K562 (cell line): ENCODE measurements at regions not wholly inside any gene's neighbourhood (a gene's known extent, or its start where the extent isn't known, plus 50 kb on each side); places are given as distances from the start of the nearest gene placed in this dataset.

Experiments
- ATAC-seq: fragments of 200-7000 bp; cut with Tn5 transposase; 3 replicates; pipeline ENCODE4 v1.9.1; 2020; ENCODE audit warnings: moderate library complexity
- BruUV-seq: library from RNA; stranded (reverse); fragments of 400-500 nt; replicated peaks from 2 replicates; lab custom pipeline; 2021; lab: Mats Ljungman, UMichigan
- CTCF ChIA-PET: fragments of 300-600 bp; formaldehyde crosslinking; extraction: SDS; loops from one replicate; lab custom pipeline; 2021; ENCODE audit warnings: low intra/inter-chr PET ratio; lab: Yijun Ruan, JAX
- POLR2A ChIA-PET: fragments of 300-600, 350-650 bp; sonication (Branson Sonifier 250); formaldehyde crosslinking; extraction: SDS; loops from one replicate; lab custom pipeline; 2021; ENCODE audit warnings: antibody characterized with exemption, inconsistent platforms; lab: Yijun Ruan, JAX
- DNase-seq, 4 experiments: peaks; one replicate each; pipeline versions ENCODE4 v3.0.0 to v3.0.0-alpha.2; 2011 to 2018; ENCODE audit warnings: low spot score in 3 of 4, mixed read lengths in 3 of 4; ENCODE audit errors: extremely low read depth in 1 of 4
- FAIRE-seq: peaks from 2 replicates; lab custom pipeline; 2011; peaks lifted over from hg19 to GRCh38; lab: Jason Lieb, UNC
- H2AFZ ChIP-seq: 2 replicates; pipeline ENCODE4 v1.6.0; 2011; ENCODE audit warnings: low read depth, low read length, control low read depth, inconsistent platforms
- H3K27ac ChIP-seq: fragments of 200-600 bp; 3 replicates; pipeline ENCODE4 v1.8.0; 2011; ENCODE audit warnings: low read depth, mild to moderate bottlenecking, control low read depth, inconsistent platforms, low read length, moderate library complexity, mixed read lengths; ENCODE audit errors: extremely low read depth
- H3K27me3 ChIP-seq, 2 experiments: fragments of 300-600 bp in 1 of 2; 2 replicates in 1 of 2; 3 replicates in 1 of 2; pipeline versions ENCODE4 v1.6.0 to v1.8.0; 2011; ENCODE audit warnings: inconsistent platforms in 2 of 2, low read length in 2 of 2, mild to moderate bottlenecking in 1 of 2, mixed read lengths in 1 of 2, moderate library complexity in 1 of 2; ENCODE audit not compliant: control insufficient read depth in 2 of 2, insufficient read depth in 2 of 2
- H3K36me3 ChIP-seq: fragments of 300-600 bp; 3 replicates; pipeline ENCODE4 v1.8.0; 2011; ENCODE audit warnings: mild to moderate bottlenecking, low read length, inconsistent platforms; ENCODE audit not compliant: control insufficient read depth, insufficient read depth
- H3K4me1 ChIP-seq, 2 experiments: fragments of 200-600 bp in 1 of 2; replicated peaks in 1 of 2; 2 replicates in 1 of 2; 3 replicates in 1 of 2; pipeline versions ENCODE4 v1.5.1 to v1.8.0; 2011; ENCODE audit warnings: inconsistent platforms in 2 of 2, low read length in 2 of 2, mild to moderate bottlenecking in 1 of 2, mixed read lengths in 1 of 2, moderate library complexity in 1 of 2; ENCODE audit not compliant: control insufficient read depth in 2 of 2, insufficient read depth in 2 of 2
- H3K4me2 ChIP-seq: 2 replicates; pipeline ENCODE4 v1.6.1; 2011; ENCODE audit warnings: low read length, control low read depth, inconsistent platforms, mixed read lengths; ENCODE audit not compliant: insufficient read depth
- H3K4me3 ChIP-seq: fragments of 200-600 bp; sonication (generic), shearing (Covaris generic); 2 replicates; pipeline ENCODE4 v1.5.1; 2016; ENCODE audit warnings: control low read depth, inconsistent platforms
- H3K79me2 ChIP-seq: fragments of 200-600 bp; 3 replicates; pipeline ENCODE4 v1.8.0; 2011; ENCODE audit warnings: low read length, inconsistent platforms; ENCODE audit not compliant: control insufficient read depth, insufficient read depth
- H3K9ac ChIP-seq, 2 experiments: 2 replicates each; pipeline versions ENCODE4 v1.6.0 to v1.6.1; 2011; ENCODE audit warnings: low read depth in 2 of 2, low read length in 2 of 2, control low read depth in 1 of 2, inconsistent platforms in 1 of 2, mild to moderate bottlenecking in 1 of 2, mixed read lengths in 1 of 2; ENCODE audit not compliant: insufficient read depth in 1 of 2
- H3K9me1 ChIP-seq: one replicate; pipeline ENCODE4 v1.6.0; 2011; ENCODE audit warnings: inconsistent platforms, mild to moderate bottlenecking, low read length, moderate library complexity; ENCODE audit not compliant: control insufficient read depth, insufficient read depth
- H3K9me3 ChIP-seq: replicated peaks from 2 replicates; pipeline ENCODE4 v1.5.1; 2011; ENCODE audit warnings: low read depth, low read length, inconsistent platforms; ENCODE audit not compliant: control insufficient read depth, insufficient read depth
- H4K20me1 ChIP-seq: replicated peaks from 2 replicates; pipeline ENCODE4 v1.6.1; 2011; ENCODE audit warnings: low read length, inconsistent platforms, mixed read lengths; ENCODE audit not compliant: control insufficient read depth, insufficient read depth
- BDP1 ChIP-seq: IDR thresholded peaks from 3 replicates; pipeline ENCODE4 v1.6.1; 2011; ENCODE audit not compliant: insufficient read length, insufficient read depth
- BRF2 ChIP-seq: IDR thresholded peaks from 3 replicates; pipeline ENCODE4 v1.6.1; 2011; ENCODE audit warnings: borderline replicate concordance, mild to moderate bottlenecking; ENCODE audit not compliant: insufficient read length, insufficient read depth
- CBX3 ChIP-seq, 2 experiments: IDR thresholded peaks; 1 replicate in 1 of 2; 2 replicates in 1 of 2; pipeline ENCODE4 v1.6.1; 2012; ENCODE audit warnings: inconsistent platforms in 2 of 2, low read length in 2 of 2, borderline replicate concordance in 1 of 2, control low read depth in 1 of 2
- FOXM1 ChIP-seq, 2 experiments: fragments of 450-650 bp in 1 of 2; sonication (generic) in 1 of 2; formaldehyde crosslinking in 1 of 2; IDR thresholded peaks; 2 replicates each; pipeline versions ENCODE4 v1.6.1 to v1.9.0; 2017 to 2022; ENCODE audit warnings: low read depth in 2 of 2, mild to moderate bottlenecking in 2 of 2, missing genetic modification reagents in 1 of 2, moderate library complexity in 1 of 2
- HMBOX1 ChIP-seq: sonication (generic); IDR thresholded peaks from 2 replicates; pipeline ENCODE4 v1.6.1; 2016
- KDM4B ChIP-seq, 2 experiments: fragments of 450-650 bp in 1 of 2; sonication (generic) in 1 of 2; IDR thresholded peaks; 2 replicates each; pipeline ENCODE4 v1.6.1; 2016 to 2017; ENCODE audit warnings: borderline replicate concordance in 2 of 2, antibody characterized with exemption in 1 of 2, low read depth in 1 of 2, mild to moderate bottlenecking in 1 of 2
- MCM2 ChIP-seq: fragments of 450-650 bp; IDR thresholded peaks from 2 replicates; pipeline ENCODE4 v1.6.1; 2017; ENCODE audit warnings: low read depth, mild to moderate bottlenecking
- MTA1 ChIP-seq: fragments of 450-650 bp; IDR thresholded peaks from 2 replicates; pipeline ENCODE4 v1.6.1; 2017; ENCODE audit warnings: borderline replicate concordance
- NCOR1 ChIP-seq: fragments of 450-650 bp; IDR thresholded peaks from 2 replicates; pipeline ENCODE4 v1.6.1; 2016; ENCODE audit warnings: mild to moderate bottlenecking, moderate library complexity
- PKNOX1 ChIP-seq: fragments of 450-650 bp; IDR thresholded peaks from 2 replicates; pipeline ENCODE4 v1.6.1; 2016
- POLR2AphosphoS2 ChIP-seq: IDR thresholded peaks from 2 replicates; pipeline ENCODE4 v1.6.1; 2012; ENCODE audit warnings: low read length, improper control_type of control experiment
- RBM15 ChIP-seq: fragments of 200-400 bp; formaldehyde crosslinking; IDR thresholded peaks from 2 replicates; pipeline ENCODE4 v1.6.1; 2018; ENCODE audit warnings: mild to moderate bottlenecking, low read length, moderate library complexity; ENCODE audit not compliant: insufficient read depth
- SP2 ChIP-seq: IDR thresholded peaks from 2 replicates; pipeline ENCODE4 v1.6.1; 2011; ENCODE audit warnings: mild to moderate bottlenecking, low read depth, low read length, moderate library complexity; ENCODE audit not compliant: poor library complexity, severe bottlenecking; ENCODE audit errors: extremely low read depth
- YY1 ChIP-seq, 3 experiments: IDR thresholded peaks; 2 replicates each; pipeline ENCODE4 v1.6.1; 2011; ENCODE audit warnings: low read length in 2 of 3, mild to moderate bottlenecking in 2 of 3, moderate library complexity in 2 of 3, borderline replicate concordance in 1 of 3, control low read depth in 1 of 3, low read depth in 1 of 3; ENCODE audit not compliant: insufficient read depth in 3 of 3, insufficient replicate concordance in 2 of 3, control insufficient read depth in 1 of 3, insufficient read length in 1 of 3; ENCODE audit errors: extremely low read depth in 1 of 3
- ZFX ChIP-seq: sonication (generic); formaldehyde crosslinking; IDR thresholded peaks from 2 replicates; pipeline ENCODE4 v1.8.0; 2022; ENCODE audit warnings: mild to moderate bottlenecking, missing genetic modification reagents, moderate library complexity
- WGBS: fragments of 100-300 bp; shearing (Covaris generic); methylation state at CpG from one replicate; pipeline ENCODE4 v1.1.6; 2016; ENCODE audit warnings: low coverage, mixed read lengths; ENCODE audit not compliant: insufficient coverage; ENCODE audit errors: missing lambda C conversion rate; 5-methylcytosine and 5-hydroxymethylcytosine counted together
- in situ Hi-C: fragments of 300-500 bp; cut with MboI; formaldehyde crosslinking; loops from 4 replicates; pipeline ENCODE4 v1.15.0; 2018; ENCODE audit warnings: inconsistent platforms, mixed read lengths
- intact Hi-C: fragments of 100-400 bp; cut with micrococcal nuclease; formaldehyde crosslinking; loops from 2 replicates; pipeline ENCODE4 v1.14.2; 2022
- TF ChIP-seq, protein P1 (sequence below): fragments of 450-650 bp; formaldehyde crosslinking; IDR thresholded peaks from 2 replicates; pipeline ENCODE4 v1.4.0; 2020; ENCODE audit warnings: mild to moderate bottlenecking
- TF ChIP-seq, protein P2 (sequence below): fragments of 450-650 bp; IDR thresholded peaks from one replicate; pipeline ENCODE4 v1.6.1; 2018; ENCODE audit warnings: mild to moderate bottlenecking, moderate library complexity; ENCODE audit not compliant: partially characterized antibody

DNA sequence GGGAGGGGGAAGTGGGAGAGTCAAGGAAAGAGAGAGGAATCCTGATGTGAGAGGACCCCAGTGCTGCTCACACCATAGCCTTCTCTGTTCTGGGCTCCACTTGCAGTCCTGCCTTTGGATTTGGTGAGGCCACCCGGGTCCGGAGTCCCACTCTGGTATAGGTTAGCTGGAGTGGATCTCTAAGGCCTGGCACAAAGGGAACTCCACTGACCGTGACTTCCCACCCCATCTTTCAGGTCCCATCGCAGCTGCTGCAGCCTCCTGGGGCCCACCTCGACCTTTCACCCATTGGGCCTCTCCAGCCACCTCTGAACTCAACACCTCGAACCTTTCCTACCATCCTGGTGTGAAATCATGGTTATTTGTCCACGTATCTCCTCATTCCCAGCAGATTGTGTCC, 324.4 kb downstream of the MATN1 start:
- ATAC-seq (no peak), FAIRE-seq (no peak), DNase-seq (no peak)
- Histone ChIP-seq H2AFZ (no peak overlapping the region), H3K36me3 (no peaks in the 10 kb centered on the region), H4K20me1 (0 out of 2 replicates have a peak, but pooled peaks cover 3% of the 10 kb centered on the region), H3K4me2 (no peak overlapping the region), H3K79me2 (no peaks in the 10 kb centered on the region), H3K4me3 (no peak overlapping the region), H3K27me3 (no peaks in the 10 kb centered on the region; a peak in 3 of 5 replicates), H3K4me1 (no peaks in the 10 kb centered on the region), H3K9me1 (no peaks in the 10 kb centered on the region), H3K27ac (no peak overlapping the region), H3K9me3 (no peaks in the 10 kb centered on the region), H3K9ac (no peak overlapping the region)
- ChIA-PET CTCF (no interaction called here), POLR2A (no interaction called here)
- in situ Hi-C loops: no loop called here
- intact Hi-C loops: no loop called here
- WGBS: 4% methylated on average over 7 of the region's 7 CpGs
- no TSS peak for BruUV-seq
- TF ChIP-seq, protein P1, sequence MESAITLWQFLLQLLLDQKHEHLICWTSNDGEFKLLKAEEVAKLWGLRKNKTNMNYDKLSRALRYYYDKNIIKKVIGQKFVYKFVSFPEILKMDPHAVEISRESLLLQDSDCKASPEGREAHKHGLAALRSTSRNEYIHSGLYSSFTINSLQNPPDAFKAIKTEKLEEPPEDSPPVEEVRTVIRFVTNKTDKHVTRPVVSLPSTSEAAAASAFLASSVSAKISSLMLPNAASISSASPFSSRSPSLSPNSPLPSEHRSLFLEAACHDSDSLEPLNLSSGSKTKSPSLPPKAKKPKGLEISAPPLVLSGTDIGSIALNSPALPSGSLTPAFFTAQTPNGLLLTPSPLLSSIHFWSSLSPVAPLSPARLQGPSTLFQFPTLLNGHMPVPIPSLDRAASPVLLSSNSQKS (CRISPR knock-in tag): no peak
- TF ChIP-seq HMBOX1 (no peak), BRF2 (no peak), MCM2 (no peak), KDM4B (IDR thresholded peaks at IDR 0.05; ENCODE audit: borderline replicate concordance in 2 of 2, low read depth in 1 of 2) (no peak), BDP1 (no peak), NCOR1 (no peak), ZFX (CRISPR knock-in tag) (no peak), YY1 (IDR thresholded peaks at IDR 0.05; ENCODE audit: borderline replicate concordance in 1 of 3, control insufficient read depth in 1 of 3, extremely low read depth in 1 of 3, insufficient read depth in 3 of 3, insufficient read length in 1 of 3, insufficient replicate concordance in 2 of 3, low read depth in 1 of 3, low read length in 2 of 3) (no peak), CBX3 (IDR thresholded peaks at IDR 0.05; ENCODE audit: borderline replicate concordance in 1 of 2, low read length in 2 of 2) (no peak), POLR2AphosphoS2 (no peak), MTA1 (no peak), SP2 (no peak), FOXM1 (IDR thresholded peaks at IDR 0.05; ENCODE audit: low read depth) (no peak), FOXM1 (CRISPR knock-in tag; IDR thresholded peaks at IDR 0.05; ENCODE audit: low read depth) (no peak), PKNOX1 (no peak), RBM15 (no peak)
- TF ChIP-seq, protein P2, sequence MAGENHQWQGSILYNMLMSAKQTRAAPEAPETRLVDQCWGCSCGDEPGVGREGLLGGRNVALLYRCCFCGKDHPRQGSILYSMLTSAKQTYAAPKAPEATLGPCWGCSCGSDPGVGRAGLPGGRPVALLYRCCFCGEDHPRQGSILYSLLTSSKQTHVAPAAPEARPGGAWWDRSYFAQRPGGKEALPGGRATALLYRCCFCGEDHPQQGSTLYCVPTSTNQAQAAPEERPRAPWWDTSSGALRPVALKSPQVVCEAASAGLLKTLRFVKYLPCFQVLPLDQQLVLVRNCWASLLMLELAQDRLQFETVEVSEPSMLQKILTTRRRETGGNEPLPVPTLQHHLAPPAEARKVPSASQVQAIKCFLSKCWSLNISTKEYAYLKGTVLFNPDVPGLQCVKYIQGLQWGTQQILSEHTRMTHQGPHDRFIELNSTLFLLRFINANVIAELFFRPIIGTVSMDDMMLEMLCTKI: no peak
